Ishikawa (cell line): ENCODE measurements at regions not wholly inside any gene's neighbourhood (a gene's known extent, or its start where the extent isn't known, plus 50 kb on each side); places are given as distances from the start of the nearest gene placed in this dataset.

Source experiments
- CEBPB ChIP-seq: IDR thresholded peaks from 2 replicates; pipeline ENCODE4 v1.6.1; 2012
- CREB1 ChIP-seq: IDR thresholded peaks from 2 replicates; pipeline ENCODE4 v1.6.1; 2012; ENCODE audit warnings: low read depth
- EGR1 ChIP-seq: IDR thresholded peaks from 2 replicates; pipeline ENCODE4 v1.6.1; 2012
- EP300 ChIP-seq: IDR thresholded peaks from 2 replicates; pipeline ENCODE4 v1.6.1; 2012; ENCODE audit warnings: borderline replicate concordance
- FOXM1 ChIP-seq: IDR thresholded peaks from 2 replicates; pipeline ENCODE4 v1.6.1; 2012; ENCODE audit warnings: low read depth, borderline replicate concordance
- MAX ChIP-seq: IDR thresholded peaks from 2 replicates; pipeline ENCODE4 v1.6.1; 2012
- NFIC ChIP-seq: IDR thresholded peaks from 2 replicates; pipeline ENCODE4 v1.6.1; 2012
- RAD21 ChIP-seq: IDR thresholded peaks from 2 replicates; pipeline ENCODE4 v1.6.1; 2012; ENCODE audit warnings: low read depth
- REST ChIP-seq: IDR thresholded peaks from 2 replicates; pipeline ENCODE4 v1.6.1; 2012; ENCODE audit warnings: low read depth, mild to moderate bottlenecking
- TAF1 ChIP-seq: IDR thresholded peaks from 2 replicates; pipeline ENCODE4 v1.6.1; 2012; ENCODE audit warnings: low read depth, mild to moderate bottlenecking
- TCF12 ChIP-seq: IDR thresholded peaks from 2 replicates; pipeline ENCODE4 v1.6.1; 2012; ENCODE audit warnings: low read depth
- TEAD4 ChIP-seq: IDR thresholded peaks from 2 replicates; pipeline ENCODE4 v1.6.1; 2012
- USF1 ChIP-seq: IDR thresholded peaks from 2 replicates; pipeline ENCODE4 v1.6.1; 2012
- YY1 ChIP-seq: IDR thresholded peaks from 2 replicates; pipeline ENCODE4 v1.6.1; 2012; ENCODE audit warnings: low read depth
- ZBTB7A ChIP-seq: IDR thresholded peaks from 2 replicates; pipeline ENCODE4 v1.6.1; 2012; ENCODE audit warnings: low read depth

GRCh38 chr12:86723326-86723725, 467.1 kb upstream of the MGAT4C start:
- no peak for TF ChIP-seq TAF1
- no peak for TF ChIP-seq CREB1

- TF ChIP-seq EP300 (no peak), FOXM1 (no peak), TAF1 (no peak), CEBPB (peak; percentile 48; the same call in 1 of the 2 replicates), EGR1 (no peak), TCF12 (no peak)
These were observed 465.7 kb upstream of the MGAT4C start for GRCh38 chr12:86721713-86722397.

GRCh38 chr12:86719381-86719780, 463.2 kb upstream of the MGAT4C start:
- TF ChIP-seq CREB1 (no peak), EGR1 (no peak), TEAD4 (no peak), TAF1 (no peak), EP300 (no peak)

GRCh38 chr12:86713121-86713520, 456.9 kb upstream of the MGAT4C start:
- no peak for TF ChIP-seq FOXM1
- TF ChIP-seq EP300, result no peak
- TF ChIP-seq CREB1, result no peak
- TF ChIP-seq RAD21, result no peak
- no peak for TF ChIP-seq NFIC
- TF ChIP-seq MAX, result no peak

GRCh38 chr12:86712425-86712843, 456.2 kb upstream of the MGAT4C start:
- TF ChIP-seq NFIC (no peak), TEAD4 (0 out of 2 replicates have a peak, but pooled peaks have one; percentile 43), FOXM1 (no peak), CEBPB (0 out of 2 replicates have a peak, but pooled peaks have one; percentile 24)

- TF ChIP-seq REST, result no peak
- no peak for TF ChIP-seq YY1
- TF ChIP-seq CREB1, result no peak
- no peak for TF ChIP-seq FOXM1
- TF ChIP-seq CEBPB, result no peak
- no peak for TF ChIP-seq ZBTB7A
- no peak for TF ChIP-seq TCF12
- TF ChIP-seq NFIC, result no peak
- TF ChIP-seq EGR1, result no peak
These were observed 455.5 kb upstream of the MGAT4C start for GRCh38 chr12:86711731-86712130.

- no peak for TF ChIP-seq TAF1
These were observed 453.9 kb upstream of the MGAT4C start for GRCh38 chr12:86710109-86710508.

- no peak for TF ChIP-seq TAF1
- TF ChIP-seq TEAD4, result no peak
- no peak for TF ChIP-seq TCF12
- no peak for TF ChIP-seq USF1
- TF ChIP-seq YY1, result no peak
- TF ChIP-seq ZBTB7A, result no peak
- TF ChIP-seq FOXM1, result no peak
- TF ChIP-seq RAD21, result no peak
- no peak for TF ChIP-seq EP300
- TF ChIP-seq CEBPB, result no peak
These were observed 442.4 kb upstream of the MGAT4C start for GRCh38 chr12:86698641-86698980.

- TF ChIP-seq CEBPB (no peak), NFIC (no peak)
These were observed 441.9 kb upstream of the MGAT4C start for GRCh38 chr12:86697916-86698640.
